ENCODE measurements at regions not wholly inside any gene's neighbourhood (a gene's known extent, or its start where the extent isn't known, plus 50 kb on each side); places are given as distances from the start of the nearest gene placed in this dataset.

DNA sequence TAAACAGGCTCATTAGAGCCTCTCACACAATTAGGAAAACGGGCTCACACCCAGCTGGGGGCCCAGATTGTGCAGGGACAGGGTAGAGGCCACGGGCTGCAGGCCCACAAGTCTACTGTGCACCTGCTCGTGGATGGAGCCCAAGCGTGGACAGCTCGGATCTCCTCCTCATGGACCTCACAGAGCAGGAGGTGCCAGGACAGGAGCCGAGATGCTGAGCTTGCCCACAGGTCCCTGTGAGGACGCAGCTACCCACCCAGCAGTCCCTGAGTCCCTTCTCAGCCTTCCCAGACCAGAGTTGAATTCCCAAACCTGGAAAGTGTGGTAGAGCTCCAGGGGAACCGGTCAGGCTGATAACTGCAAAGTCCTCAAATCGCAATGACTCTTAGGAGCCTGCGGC is 70.6 kb upstream of the OLFM1 start:
- H3K4me1 ChIP-seq, result no peaks in the 10 kb centered on the region
- TF ChIP-seq, protein P1, sequence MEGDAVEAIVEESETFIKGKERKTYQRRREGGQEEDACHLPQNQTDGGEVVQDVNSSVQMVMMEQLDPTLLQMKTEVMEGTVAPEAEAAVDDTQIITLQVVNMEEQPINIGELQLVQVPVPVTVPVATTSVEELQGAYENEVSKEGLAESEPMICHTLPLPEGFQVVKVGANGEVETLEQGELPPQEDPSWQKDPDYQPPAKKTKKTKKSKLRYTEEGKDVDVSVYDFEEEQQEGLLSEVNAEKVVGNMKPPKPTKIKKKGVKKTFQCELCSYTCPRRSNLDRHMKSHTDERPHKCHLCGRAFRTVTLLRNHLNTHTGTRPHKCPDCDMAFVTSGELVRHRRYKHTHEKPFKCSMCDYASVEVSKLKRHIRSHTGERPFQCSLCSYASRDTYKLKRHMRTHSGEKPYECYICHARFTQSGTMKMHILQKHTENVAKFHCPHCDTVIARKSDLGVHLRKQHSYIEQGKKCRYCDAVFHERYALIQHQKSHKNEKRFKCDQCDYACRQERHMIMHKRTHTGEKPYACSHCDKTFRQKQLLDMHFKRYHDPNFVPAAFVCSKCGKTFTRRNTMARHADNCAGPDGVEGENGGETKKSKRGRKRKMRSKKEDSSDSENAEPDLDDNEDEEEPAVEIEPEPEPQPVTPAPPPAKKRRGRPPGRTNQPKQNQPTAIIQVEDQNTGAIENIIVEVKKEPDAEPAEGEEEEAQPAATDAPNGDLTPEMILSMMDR (IDR thresholded peaks at IDR 0.05), result no peak

DNA sequence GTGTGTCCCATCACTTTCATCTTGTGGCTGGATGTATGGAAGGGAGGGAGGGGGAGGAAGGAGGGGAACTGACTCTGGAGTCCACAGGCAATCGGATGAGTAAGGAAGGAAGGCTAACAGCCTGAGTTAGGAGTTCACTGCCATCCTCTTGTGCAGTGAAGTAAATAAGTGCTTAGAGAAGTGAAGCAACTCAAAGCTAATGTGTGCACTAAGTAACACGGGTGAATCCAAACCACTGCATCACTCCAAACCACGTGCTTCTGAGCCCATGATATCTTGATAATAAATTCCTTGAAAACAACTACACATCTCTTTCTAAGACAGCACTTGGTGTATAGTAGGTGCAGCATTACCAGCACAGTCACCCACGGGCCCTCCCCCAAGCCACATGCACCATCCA is 69.6 kb upstream of the OLFM1 start:
- Histone ChIP-seq H3K4me3 (ENCODE audit: low read depth, low read length) (no peak overlapping the region), H3K4me1 (no peaks in the 10 kb centered on the region), H3K36me3 (ENCODE audit: control insufficient read depth, insufficient read depth, low read length) (no peaks in the 10 kb centered on the region), H2AFZ (no peak overlapping the region), H3K9ac (no peak overlapping the region), H3K4me2 (ENCODE audit: low read length) (no peak overlapping the region), H3K79me2 (no peaks in the 10 kb centered on the region), H3K27ac (no peak overlapping the region), H3K27me3 (ENCODE audit: control insufficient read depth, insufficient read depth, low read length) (peaks cover 3% of the 10 kb centered on the region), H3K9me3 (ENCODE audit: control insufficient read depth, low read length) (no peaks in the 10 kb centered on the region)
- TF ChIP-seq, protein P1 (IDR thresholded peaks at IDR 0.05), result no peak

More for the DNA sequence above, 70.6 kb upstream of the OLFM1 start:
- H3K36me3 ChIP-seq (ENCODE audit: control insufficient read depth, insufficient read depth, low read length), result no peaks in the 10 kb centered on the region
- H3K9ac ChIP-seq, result no peak overlapping the region
- H2AFZ ChIP-seq, result no peak overlapping the region
- H3K79me2 ChIP-seq, result no peaks in the 10 kb centered on the region
- H3K4me3 ChIP-seq (ENCODE audit: low read depth, low read length), result no peak overlapping the region
- H3K27ac ChIP-seq, result no peak overlapping the region
- H3K9me3 ChIP-seq (ENCODE audit: control insufficient read depth, low read length), result no peaks in the 10 kb centered on the region
- H3K4me2 ChIP-seq (ENCODE audit: low read length), result no peak overlapping the region
- peaks cover 3% of the 10 kb centered on the region for H3K27me3 ChIP-seq (ENCODE audit: control insufficient read depth, insufficient read depth, low read length)

DNA sequence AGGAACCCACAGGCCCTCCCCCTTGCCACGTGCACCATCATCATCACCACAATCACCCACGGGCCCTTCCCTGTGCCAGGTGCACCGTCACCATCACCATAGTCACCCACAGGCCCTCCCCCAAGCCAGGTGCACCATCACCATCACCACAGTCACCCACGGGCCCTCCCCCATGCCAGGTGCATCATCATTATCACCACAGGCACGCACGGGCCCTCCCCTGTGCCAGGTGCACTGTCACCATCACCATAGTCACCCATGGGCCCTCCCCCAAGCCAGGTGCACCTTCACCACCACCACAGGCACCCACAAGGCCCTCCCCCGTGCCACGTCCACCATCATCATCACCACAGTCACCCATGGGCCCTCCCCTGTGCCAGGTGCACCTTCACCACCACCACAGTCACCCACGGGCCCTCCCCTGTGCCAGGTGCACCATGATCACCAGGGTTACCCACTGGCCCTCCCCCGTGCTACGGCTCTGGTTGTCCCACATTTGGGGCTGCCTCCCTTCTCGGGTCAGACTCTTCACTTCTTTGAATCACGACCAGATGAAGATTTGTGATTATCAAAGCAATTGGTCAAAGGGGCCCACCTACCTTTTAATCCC is 69.1 kb upstream of the OLFM1 start:
- no peaks in the 10 kb centered on the region for H3K79me2 ChIP-seq
- H3K27ac ChIP-seq, result no peak overlapping the region
- no peaks in the 10 kb centered on the region for H3K4me1 ChIP-seq
- no peak overlapping the region for H3K4me2 ChIP-seq (ENCODE audit: low read length)
- H3K9ac ChIP-seq, result no peak overlapping the region
- no peak overlapping the region for H3K4me3 ChIP-seq (ENCODE audit: low read depth, low read length)
- no peaks in the 10 kb centered on the region for H3K36me3 ChIP-seq (ENCODE audit: control insufficient read depth, insufficient read depth, low read length)
- H2AFZ ChIP-seq, result no peak overlapping the region
- peaks cover 3% of the 10 kb centered on the region for H3K27me3 ChIP-seq (ENCODE audit: control insufficient read depth, insufficient read depth, low read length)
- TF ChIP-seq, protein P1 (IDR thresholded peaks at IDR 0.05), result no peak
- no peaks in the 10 kb centered on the region for H3K9me3 ChIP-seq (ENCODE audit: control insufficient read depth, low read length)

DNA sequence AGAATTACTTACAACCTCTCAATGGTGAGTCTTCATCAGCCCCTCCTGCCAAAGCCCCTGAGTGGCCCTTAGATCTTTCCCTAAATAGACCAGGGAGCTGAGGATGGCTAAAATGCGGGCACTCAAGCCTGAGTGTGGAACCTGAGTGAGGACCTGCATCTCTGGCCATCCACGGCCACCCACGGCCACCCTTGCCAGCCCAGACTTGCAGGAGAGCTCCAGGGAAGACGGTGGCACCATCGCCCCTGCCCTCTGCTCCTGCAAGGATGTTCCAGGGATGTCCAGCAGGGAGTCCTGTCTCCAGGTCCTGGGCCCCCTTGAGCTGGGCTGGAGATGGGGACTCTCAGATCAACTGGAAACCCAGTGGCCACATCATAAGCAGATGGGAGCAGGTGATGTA is 68.2 kb upstream of the OLFM1 start:
- H2AFZ ChIP-seq, result no peak overlapping the region
- peaks cover 3% of the 10 kb centered on the region for H3K27me3 ChIP-seq (ENCODE audit: control insufficient read depth, insufficient read depth, low read length)
- no peak overlapping the region for H3K27ac ChIP-seq
- H3K79me2 ChIP-seq, result no peaks in the 10 kb centered on the region
- H3K4me2 ChIP-seq (ENCODE audit: low read length), result no peak overlapping the region
- H3K36me3 ChIP-seq (ENCODE audit: control insufficient read depth, insufficient read depth, low read length), result no peaks in the 10 kb centered on the region
- no peak overlapping the region for H3K4me3 ChIP-seq (ENCODE audit: low read depth, low read length)
- no peak overlapping the region for H3K9ac ChIP-seq
- H3K4me1 ChIP-seq, result no peaks in the 10 kb centered on the region
- H3K9me3 ChIP-seq (ENCODE audit: control insufficient read depth, low read length), result no peaks in the 10 kb centered on the region
- TF ChIP-seq, protein P1 (IDR thresholded peaks at IDR 0.05), result no peak
